C4-2B (cell line): ENCODE measurements at regions not wholly inside any gene's neighbourhood (a gene's known extent, or its start where the extent isn't known, plus 50 kb on each side); places are given as distances from the start of the nearest gene placed in this dataset.

ENCODE experiments used
- CTCF ChIP-seq: fragments of 450-650 bp; conservative IDR thresholded peaks from 2 replicates; pipeline ENCODE4 v1.5.1; 2017; ENCODE audit warnings: mild to moderate bottlenecking
- ZFX ChIP-seq: fragments of 450-650 bp; IDR thresholded peaks from 2 replicates; pipeline ENCODE4 v1.6.1; 2017

GRCh38 chr1:178599087-178599486 lies 86.2 kb downstream of the TEX35 start:
- no peak for TF ChIP-seq CTCF
- TF ChIP-seq ZFX, result no peak
